ENCODE measurements at regions not wholly inside any gene's neighbourhood (a gene's known extent, or its start where the extent isn't known, plus 50 kb on each side); places are given as distances from the start of the nearest gene placed in this dataset.

DNA sequence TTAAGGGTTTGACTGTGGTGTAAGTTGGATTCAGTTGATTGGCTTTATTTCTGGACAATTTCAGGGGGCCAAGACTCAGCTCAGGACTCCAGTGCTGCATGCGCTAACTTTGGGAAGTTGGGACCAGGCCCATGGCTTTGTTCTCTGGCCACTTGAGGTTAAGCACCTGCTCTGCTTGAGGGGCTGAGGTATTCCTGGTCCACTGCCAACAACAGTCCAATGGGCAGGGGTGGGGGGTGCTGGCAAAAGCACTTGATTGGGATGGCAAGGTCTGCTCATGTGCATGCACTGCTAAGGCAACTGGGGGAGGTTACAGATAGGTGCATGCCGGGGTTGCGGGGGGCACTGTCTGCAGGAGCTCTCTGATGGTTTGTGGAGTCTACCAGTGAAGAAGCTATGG lies 52.6 kb upstream of the ASB17 start:
- intact Hi-C loops (cut with DNase I; ENCODE audit: low total_unique reads): no loop called here
- H3K36me3 ChIP-seq: no peaks in the 10 kb centered on the region
- no peak overlapping the region for H3K27ac ChIP-seq
- H3K27me3 ChIP-seq: no peaks in the 10 kb centered on the region
- no peak for DNase-seq
- H3K4me3 ChIP-seq: no peak overlapping the region
- TF ChIP-seq, protein P1, sequence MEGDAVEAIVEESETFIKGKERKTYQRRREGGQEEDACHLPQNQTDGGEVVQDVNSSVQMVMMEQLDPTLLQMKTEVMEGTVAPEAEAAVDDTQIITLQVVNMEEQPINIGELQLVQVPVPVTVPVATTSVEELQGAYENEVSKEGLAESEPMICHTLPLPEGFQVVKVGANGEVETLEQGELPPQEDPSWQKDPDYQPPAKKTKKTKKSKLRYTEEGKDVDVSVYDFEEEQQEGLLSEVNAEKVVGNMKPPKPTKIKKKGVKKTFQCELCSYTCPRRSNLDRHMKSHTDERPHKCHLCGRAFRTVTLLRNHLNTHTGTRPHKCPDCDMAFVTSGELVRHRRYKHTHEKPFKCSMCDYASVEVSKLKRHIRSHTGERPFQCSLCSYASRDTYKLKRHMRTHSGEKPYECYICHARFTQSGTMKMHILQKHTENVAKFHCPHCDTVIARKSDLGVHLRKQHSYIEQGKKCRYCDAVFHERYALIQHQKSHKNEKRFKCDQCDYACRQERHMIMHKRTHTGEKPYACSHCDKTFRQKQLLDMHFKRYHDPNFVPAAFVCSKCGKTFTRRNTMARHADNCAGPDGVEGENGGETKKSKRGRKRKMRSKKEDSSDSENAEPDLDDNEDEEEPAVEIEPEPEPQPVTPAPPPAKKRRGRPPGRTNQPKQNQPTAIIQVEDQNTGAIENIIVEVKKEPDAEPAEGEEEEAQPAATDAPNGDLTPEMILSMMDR (IDR thresholded peaks at IDR 0.05): no peak
- H3K9me3 ChIP-seq: peaks cover 0 to 5% (median 0%) of the 10 kb centered on the region in 3 donors
- no peaks in the 10 kb centered on the region for H3K4me1 ChIP-seq

DNA sequence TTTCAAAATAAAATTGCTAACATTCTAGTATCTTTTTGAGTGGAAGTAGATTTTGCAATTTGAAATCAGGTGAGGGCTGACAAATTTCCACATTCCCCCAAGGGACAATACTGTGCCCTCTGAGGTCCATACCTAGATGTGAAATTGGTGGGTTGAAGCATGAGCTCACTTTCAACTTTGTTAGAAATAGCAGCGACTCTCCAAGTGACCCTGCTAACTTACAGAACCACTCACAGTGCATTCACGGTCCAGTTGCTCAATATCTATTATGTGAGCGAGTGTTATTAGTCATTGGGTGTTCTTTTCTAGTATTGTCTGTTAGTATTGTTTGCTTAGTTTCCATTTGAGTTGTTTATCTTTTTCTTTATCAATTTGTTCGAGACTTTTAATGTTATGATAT lies 53.6 kb upstream of the ASB17 start:
- Histone ChIP-seq H3K27ac (no peak overlapping the region), H3K4me1 (no peaks in the 10 kb centered on the region), H3K4me3 (no peak overlapping the region), H3K9me3 (peaks cover 0 to 5% (median 0%) of the 10 kb centered on the region in 3 donors), H3K36me3 (no peaks in the 10 kb centered on the region), H3K27me3 (no peaks in the 10 kb centered on the region)
- TF ChIP-seq, protein P1 (IDR thresholded peaks at IDR 0.05): no peak
- DNase-seq: no peak
- intact Hi-C loops (cut with DNase I; ENCODE audit: low total_unique reads): no loop called here

- H3K36me3 ChIP-seq: no peaks in the 10 kb centered on the region
- TF ChIP-seq, protein P1 (IDR thresholded peaks at IDR 0.05): no peak
- DNase-seq: no peak
- H3K4me3 ChIP-seq: no peak overlapping the region
- intact Hi-C loops (cut with DNase I; ENCODE audit: low total_unique reads): no loop called here
- no peaks in the 10 kb centered on the region for H3K27me3 ChIP-seq
- H3K27ac ChIP-seq: no peak overlapping the region
- H3K4me1 ChIP-seq: no peaks in the 10 kb centered on the region
- H3K9me3 ChIP-seq: peaks cover 0 to 5% (median 0%) of the 10 kb centered on the region in 3 donors
Measured at GRCh38 chr1:75986478-75986877, 54.3 kb upstream of the ASB17 start.

DNA sequence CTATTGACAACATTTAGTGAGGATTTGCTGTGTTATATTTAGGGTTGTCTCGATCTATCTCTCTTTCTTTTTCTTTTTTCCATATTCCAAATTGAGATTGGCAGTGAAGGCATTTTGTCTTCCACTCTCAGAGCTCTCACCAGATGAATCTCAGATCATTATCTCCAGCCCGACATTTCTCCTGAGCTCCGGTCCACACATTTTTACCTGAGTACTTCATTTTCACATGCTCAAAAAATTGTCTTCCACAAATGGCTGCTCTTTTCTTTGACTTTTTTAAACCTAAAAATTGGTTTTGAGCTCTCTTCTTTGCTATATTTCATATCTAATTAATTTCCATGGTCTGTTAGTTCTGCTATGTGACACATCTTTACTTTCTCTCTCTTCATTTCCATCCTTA lies 56.9 kb upstream of the ASB17 start:
- Histone ChIP-seq H3K27ac (no peak overlapping the region), H3K27me3 (no peaks in the 10 kb centered on the region), H3K9me3 (no peaks in the 10 kb centered on the region), H3K36me3 (no peaks in the 10 kb centered on the region), H3K4me1 (no peaks in the 10 kb centered on the region), H3K4me3 (no peak overlapping the region)
- intact Hi-C loops (cut with DNase I; ENCODE audit: low total_unique reads): no loop called here
- TF ChIP-seq, protein P1 (IDR thresholded peaks at IDR 0.05): no peak
- no peak for DNase-seq

DNA sequence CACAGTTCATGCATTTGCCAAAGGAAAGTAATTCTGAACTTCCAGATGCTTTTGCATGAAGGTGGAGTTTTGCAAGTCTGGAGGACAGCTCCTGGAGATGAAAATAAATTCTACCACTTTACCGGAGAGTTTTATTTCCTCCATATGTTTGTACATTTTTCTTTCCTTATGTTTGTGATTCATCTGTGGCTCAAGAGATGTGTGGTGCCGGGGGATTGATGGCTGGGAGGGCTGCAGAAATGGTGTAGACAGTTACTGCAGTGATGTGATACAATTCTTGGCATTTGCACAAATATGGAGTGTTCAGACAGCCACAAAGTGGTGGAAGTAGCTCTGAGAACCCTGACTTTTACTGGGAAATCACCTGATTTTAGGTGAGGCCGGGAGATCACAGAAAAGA lies 58.5 kb upstream of the ASB17 start:
- Histone ChIP-seq H3K27me3 (no peaks in the 10 kb centered on the region), H3K9me3 (no peaks in the 10 kb centered on the region), H3K27ac (no peak overlapping the region), H3K4me3 (no peak overlapping the region), H3K4me1 (no peaks in the 10 kb centered on the region), H3K36me3 (no peaks in the 10 kb centered on the region)
- no peak for DNase-seq
- intact Hi-C loops (cut with DNase I; ENCODE audit: low total_unique reads): no loop called here
- TF ChIP-seq, protein P1 (IDR thresholded peaks at IDR 0.05): no peak

DNA sequence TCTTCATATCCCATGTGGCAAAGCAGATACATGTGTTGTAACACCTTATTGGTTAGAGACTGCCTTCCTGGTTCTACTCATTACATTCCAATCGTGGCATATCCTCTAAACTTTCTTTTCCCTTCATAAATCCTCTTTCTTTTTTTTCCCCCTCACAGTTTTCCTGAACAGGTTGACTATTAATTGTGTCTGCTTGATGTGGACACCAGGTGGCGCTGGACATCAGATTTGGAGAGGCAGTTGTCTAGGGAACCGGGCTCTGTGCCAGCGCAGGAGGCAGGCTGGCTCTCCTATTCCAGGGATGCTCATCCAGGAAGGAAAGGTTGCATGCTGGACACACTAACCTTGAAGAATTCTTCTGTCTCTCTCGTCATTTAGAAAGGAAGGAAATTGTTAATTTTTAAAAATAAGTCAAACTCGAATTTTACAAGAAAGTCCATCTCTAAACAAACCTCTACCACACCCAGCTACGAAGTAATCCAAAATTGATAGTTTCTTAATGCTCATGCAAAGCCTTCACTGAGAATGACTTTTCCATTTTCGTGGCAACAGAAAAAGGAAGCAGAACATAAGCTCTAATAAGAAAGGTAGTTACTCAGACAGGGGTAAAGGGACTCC lies 59.4 kb upstream of the ASB17 start:
- H3K9me3 ChIP-seq: no peaks in the 10 kb centered on the region
- intact Hi-C loops (cut with DNase I; ENCODE audit: low total_unique reads): no loop called here
- no peaks in the 10 kb centered on the region for H3K36me3 ChIP-seq
- no peak overlapping the region for H3K4me3 ChIP-seq
- H3K4me1 ChIP-seq: no peaks in the 10 kb centered on the region
- no peaks in the 10 kb centered on the region for H3K27me3 ChIP-seq
- DNase-seq: peak; percentile 83 to 88
- TF ChIP-seq, protein P1 (IDR thresholded peaks at IDR 0.05): peak; percentile 58 to 62
- H3K27ac ChIP-seq: no peak overlapping the region

All from tibial artery (tissue), 4 donors.